PC-3 (cell line): ENCODE measurements at regions not wholly inside any gene's neighbourhood (a gene's known extent, or its start where the extent isn't known, plus 50 kb on each side); places are given as distances from the start of the nearest gene placed in this dataset.
"Not testable (repeated sequence)": the region's sequence is repeated elsewhere in the genome, so short reads cannot be mapped to it uniquely, and the experiment has no call there.

Experiments
- ATAC-seq: fragments of 200-7000 bp; cut with Tn5 transposase; 2 replicates; pipeline ENCODE4 v1.9.1; 2020; ENCODE audit warnings: mild to moderate bottlenecking, moderate library complexity
- BruUV-seq: library from RNA; stranded (reverse); fragments of 400-500 nt; replicated peaks from 2 replicates; lab custom pipeline; 2021; lab: Mats Ljungman, UMichigan
- CTCF ChIA-PET: fragments of 300-600 bp; sonication (Branson Sonifier 250); formaldehyde crosslinking; loops from one replicate; lab custom pipeline; 2022; ENCODE audit warnings: antibody characterized with exemption; lab: Charles Lee
- POLR2A ChIA-PET: fragments of 300-600 bp; sonication (Branson Sonifier 250); formaldehyde crosslinking; loops from one replicate; lab custom pipeline; 2022; ENCODE audit warnings: antibody characterized with exemption; ENCODE audit not compliant: unreplicated experiment; lab: Charles Lee
- DNase-seq: peaks from one replicate; pipeline ENCODE4 v3.0.0-alpha.2; 2015
- H2AFZ ChIP-seq: fragments of 300-600 bp; sonication (generic); 2 replicates; pipeline ENCODE4 v1.6.0; 2016; ENCODE audit warnings: antibody characterized with exemption, low read length
- H3F3A ChIP-seq: fragments of 300-600 bp; sonication (generic); one replicate; pipeline ENCODE4 v1.6.0; 2017; ENCODE audit warnings: antibody characterized with exemption, low read length, control low read depth, mild to moderate bottlenecking; ENCODE audit not compliant: unreplicated experiment
- H3K27ac ChIP-seq: fragments of 300-600 bp; sonication (generic); 2 replicates; pipeline ENCODE4 v1.5.1; 2016; ENCODE audit warnings: mild to moderate bottlenecking, low read length
- H3K27me3 ChIP-seq: fragments of 300-600 bp; sonication (generic); 2 replicates; pipeline ENCODE4 v1.6.1; 2016; ENCODE audit warnings: low read length, mixed read lengths
- H3K36me3 ChIP-seq: fragments of 300-600 bp; sonication (generic); 2 replicates; pipeline ENCODE4 v1.6.1; 2016; ENCODE audit warnings: low read depth, mixed run types, low read length, mixed read lengths
- H3K4me1 ChIP-seq: fragments of 300-600 bp; sonication (generic); 2 replicates; pipeline ENCODE4 v1.5.1; 2016; ENCODE audit warnings: low read length; ENCODE audit not compliant: insufficient read depth
- H3K4me2 ChIP-seq: fragments of 300-600 bp; sonication (generic); 2 replicates; pipeline ENCODE4 v1.6.0; 2016; ENCODE audit warnings: low read length
- H3K4me3 ChIP-seq: fragments of 300-600 bp; sonication (generic); 2 replicates; pipeline ENCODE4 v1.5.1; 2016; ENCODE audit warnings: mild to moderate bottlenecking, low read length, mixed read lengths
- H3K79me2 ChIP-seq: fragments of 300-600 bp; sonication (generic); 2 replicates; pipeline ENCODE4 v1.6.1; 2017; ENCODE audit warnings: low read length, mixed read lengths
- H3K9ac ChIP-seq: fragments of 300-600 bp; sonication (generic); 2 replicates; pipeline ENCODE4 v1.6.0; 2016; ENCODE audit warnings: mild to moderate bottlenecking, low read length
- H3K9me2 ChIP-seq: fragments of 300-600 bp; sonication (generic); replicated peaks from 2 replicates; pipeline ENCODE4 v1.6.1; 2016; ENCODE audit warnings: mixed run types, low read length, mixed read lengths
- H3K9me3 ChIP-seq: fragments of 300-600 bp; sonication (generic); 2 replicates; pipeline ENCODE4 v1.6.1; 2016; ENCODE audit warnings: low read length, mixed read lengths
- H4K20me1 ChIP-seq: fragments of 300-600 bp; sonication (generic); 2 replicates; pipeline ENCODE4 v1.6.1; 2016; ENCODE audit warnings: low read length, mixed read lengths
- CTCF ChIP-seq: fragments of 300-600 bp; sonication (generic); conservative IDR thresholded peaks from 2 replicates; pipeline ENCODE4 v1.5.1; 2017; ENCODE audit warnings: antibody characterized with exemption, low read depth, mild to moderate bottlenecking, low read length
- EZH2 ChIP-seq: fragments of 300-600 bp; sonication (generic); IDR thresholded peaks from one replicate; pipeline ENCODE4 v1.6.1; 2017; ENCODE audit warnings: antibody characterized with exemption, mild to moderate bottlenecking, low read length; ENCODE audit not compliant: unreplicated experiment
- EZH2phosphoT487 ChIP-seq: fragments of 300-600 bp; sonication (generic); IDR thresholded peaks from 2 replicates; pipeline ENCODE4 v1.6.1; 2018; ENCODE audit warnings: mild to moderate bottlenecking, antibody characterized with exemption, low read length, borderline replicate concordance
- intact Hi-C: fragments of 100-400 bp; cut with micrococcal nuclease; formaldehyde crosslinking; loops from 2 replicates; pipeline ENCODE4 v1.9.0; 2023

DNA sequence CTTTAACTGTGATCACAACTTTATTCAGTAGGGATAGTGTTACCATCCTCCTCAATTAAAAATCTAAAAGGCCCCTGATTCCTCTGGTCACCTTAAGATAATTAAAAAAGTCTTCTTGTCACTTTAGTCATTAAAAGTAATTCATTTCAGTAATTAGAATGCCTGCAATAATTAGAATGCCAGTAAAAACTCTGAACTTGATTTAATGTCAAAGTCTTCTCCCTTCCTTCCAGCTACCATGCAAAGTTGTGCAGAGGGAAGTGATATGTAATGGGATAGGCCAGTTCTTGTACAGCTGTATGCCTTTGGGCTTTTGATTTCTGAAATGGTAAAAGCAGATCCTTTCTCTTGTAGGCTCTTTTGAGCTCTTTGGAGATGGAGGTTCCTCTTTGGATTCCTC lies 417.2 kb downstream of the ADAM29 start:
- DNase-seq, result no peak
- ATAC-seq, result no peak
- Histone ChIP-seq H3K9ac (no peak overlapping the region), H3K9me2 (no peaks in the 10 kb centered on the region), H3F3A (no peaks in the 10 kb centered on the region), H3K4me2 (no peak overlapping the region), H3K4me3 (no peak overlapping the region), H3K27ac (no peak overlapping the region), H3K27me3 (no peaks in the 10 kb centered on the region), H3K4me1 (peaks cover 7% of the 10 kb centered on the region; the same call in 1 of the 2 replicates), H3K9me3 (no peaks in the 10 kb centered on the region), H2AFZ (no peak overlapping the region), H4K20me1 (no peaks in the 10 kb centered on the region), H3K79me2 (no peaks in the 10 kb centered on the region), H3K36me3 (no peaks in the 10 kb centered on the region)
- TF ChIP-seq EZH2 (no peak), CTCF (no peak)
- no TSS peak for BruUV-seq
- intact Hi-C loops, result no loop called here
- CTCF ChIA-PET, result no interaction called here
- POLR2A ChIA-PET, result no interaction called here

- H3K4me3 ChIP-seq, H2AFZ ChIP-seq, POLR2A ChIA-PET, H3K9ac ChIP-seq, H3F3A ChIP-seq, H3K9me2 ChIP-seq, ATAC-seq, H3K4me1 ChIP-seq, H3K27ac ChIP-seq, H3K9me3 ChIP-seq, H4K20me1 ChIP-seq, H3K79me2 ChIP-seq, intact Hi-C loops, H3K27me3 ChIP-seq, DNase-seq, H3K4me2 ChIP-seq, BruUV-seq, H3K36me3 ChIP-seq, CTCF ChIA-PET: not testable (repeated sequence)
Observed at GRCh38 chr4:175336570-175336969, 418.4 kb downstream of the ADAM29 start.

- Histone ChIP-seq H3K9me2 (no peaks in the 10 kb centered on the region), H2AFZ (no peak overlapping the region), H3K4me2 (no peak overlapping the region), H3K79me2 (no peaks in the 10 kb centered on the region), H3K27me3 (no peaks in the 10 kb centered on the region), H3K36me3 (no peaks in the 10 kb centered on the region), H3K4me3 (no peak overlapping the region), H3K4me1 (no peaks in the 10 kb centered on the region), H3K9ac (no peak overlapping the region), H3K27ac (no peak overlapping the region), H3K9me3 (0 out of 2 replicates have a peak, but pooled peaks cover 3% of the 10 kb centered on the region), H3F3A (no peaks in the 10 kb centered on the region), H4K20me1 (no peaks in the 10 kb centered on the region)
- intact Hi-C loops, result no loop called here
- no TSS peak for BruUV-seq
- ChIA-PET POLR2A (no interaction called here), CTCF (no interaction called here)
- ATAC-seq, result no peak
- no peak for TF ChIP-seq CTCF
- TF ChIP-seq EZH2phosphoT487, result no peak
- TF ChIP-seq EZH2, result no peak
- DNase-seq, result no peak
Observed at GRCh38 chr4:175339100-175339707, 421.0 kb downstream of the ADAM29 start.
